Endothelial cell of umbilical vein (primary cell): ENCODE measurements at regions not wholly inside any gene's neighbourhood (a gene's known extent, or its start where the extent isn't known, plus 50 kb on each side); places are given as distances from the start of the nearest gene placed in this dataset.

ENCODE experiments used
- BruUV-seq: library from RNA; stranded (reverse); fragments of 400-500 nt; replicated peaks from 2 replicates; lab custom pipeline; 2021; lab: Mats Ljungman, UMichigan
- CTCF ChIA-PET: fragments of 300-600, 350-600 bp; sonication (Branson Sonifier 250); formaldehyde crosslinking; loops from one replicate; lab custom pipeline; 2021; ENCODE audit warnings: antibody characterized with exemption, inconsistent platforms; lab: Charles Lee
- POLR2A ChIA-PET: fragments of 300-600, 350-600 bp; sonication (Branson Sonifier 250); formaldehyde crosslinking; loops from one replicate; lab custom pipeline; 2021; ENCODE audit warnings: antibody characterized with exemption, inconsistent platforms; lab: Charles Lee
- DNase-seq: peaks from one replicate; pipeline ENCODE4 v3.0.0-alpha.2; 2011; ENCODE audit warnings: low read depth, low spot score
- FAIRE-seq: peaks from 2 replicates; lab custom pipeline; 2011; peaks lifted over from hg19 to GRCh38; lab: Jason Lieb, UNC
- H2AFZ ChIP-seq: 2 replicates; pipeline ENCODE4 v1.6.0; 2012; ENCODE audit warnings: low read depth, low read length, control low read depth, inconsistent platforms
- H3K27ac ChIP-seq: 2 replicates; pipeline ENCODE4 v1.5.1; 2011; ENCODE audit warnings: low read depth, mild to moderate bottlenecking, control low read depth, low read length, moderate library complexity; ENCODE audit not compliant: insufficient read depth
- H3K27me3 ChIP-seq, 2 experiments: 2 replicates each; pipeline versions ENCODE4 v1.6.0 to v1.6.1; 2011; ENCODE audit warnings: low read length in 2 of 2, mixed read lengths in 1 of 2; ENCODE audit not compliant: control insufficient read depth in 2 of 2, insufficient read depth in 2 of 2
- H3K36me3 ChIP-seq, 2 experiments: 2 replicates in 1 of 2; 3 replicates in 1 of 2; pipeline ENCODE4 v1.5.1; 2011; ENCODE audit warnings: low read length in 2 of 2, mild to moderate bottlenecking in 1 of 2, moderate library complexity in 1 of 2; ENCODE audit not compliant: control insufficient read depth in 2 of 2, insufficient read depth in 2 of 2; ENCODE audit errors: extremely low read depth in 1 of 2
- H3K4me1 ChIP-seq: 3 replicates; pipeline ENCODE4 v1.5.1; 2011; ENCODE audit warnings: mild to moderate bottlenecking, low read length; ENCODE audit not compliant: control insufficient read depth, insufficient read depth; ENCODE audit errors: extremely low read depth
- H3K4me2 ChIP-seq: 2 replicates; pipeline ENCODE4 v1.6.1; 2011; ENCODE audit warnings: low read length, control low read depth, mixed read lengths; ENCODE audit not compliant: insufficient read depth
- H3K4me3 ChIP-seq, 3 experiments: fragments of 200-600 bp in 1 of 3; sonication (generic), shearing (Covaris generic) in 1 of 3; replicated peaks in 1 of 3; 2 replicates each; pipeline ENCODE4 v1.5.1; 2011 to 2016; ENCODE audit warnings: control low read depth in 3 of 3, low read length in 3 of 3, mild to moderate bottlenecking in 2 of 3, inconsistent platforms in 1 of 3, low read depth in 1 of 3, moderate library complexity in 1 of 3; ENCODE audit not compliant: insufficient read depth in 1 of 3
- H3K79me2 ChIP-seq: 2 replicates; pipeline ENCODE4 v1.6.0; 2012; ENCODE audit warnings: low read length, inconsistent platforms; ENCODE audit not compliant: control insufficient read depth, insufficient read depth
- H3K9ac ChIP-seq: replicated peaks from 2 replicates; pipeline ENCODE3; 2011; ENCODE audit warnings: low read length, control low read depth; ENCODE audit not compliant: insufficient read depth; ENCODE audit errors: extremely low read depth
- H3K9me1 ChIP-seq: replicated peaks from 3 replicates; pipeline ENCODE4 v1.6.0; 2011; ENCODE audit warnings: mild to moderate bottlenecking, low read length; ENCODE audit not compliant: control insufficient read depth, insufficient read depth; ENCODE audit errors: extremely low read depth
- H3K9me3 ChIP-seq: replicated peaks from 2 replicates; pipeline ENCODE4 v1.5.1; 2012; ENCODE audit warnings: low read length, inconsistent platforms; ENCODE audit not compliant: control insufficient read depth, insufficient read depth
- H4K20me1 ChIP-seq: replicated peaks from 2 replicates; pipeline ENCODE3; 2011; ENCODE audit warnings: mild to moderate bottlenecking, low read length; ENCODE audit not compliant: control insufficient read depth, insufficient read depth; ENCODE audit errors: extremely low read depth
- CTCF ChIP-seq, 2 donors: IDR thresholded peaks; 1 replicate in 1 of 2; 2 replicates in 1 of 2; pipeline ENCODE4 v1.5.1; 2011; ENCODE audit warnings: low read length in 2 of 2, mild to moderate bottlenecking in 2 of 2, moderate library complexity in 2 of 2, control low read depth in 1 of 2, inconsistent platforms in 1 of 2, low read depth in 1 of 2; ENCODE audit not compliant: insufficient read depth in 1 of 2; ENCODE audit errors: extremely low read depth in 1 of 2
- EZH2 ChIP-seq: IDR thresholded peaks from 2 replicates; pipeline ENCODE4 v1.6.1; 2012; ENCODE audit warnings: borderline replicate concordance, low read depth, mild to moderate bottlenecking, moderate library complexity, low read length, inconsistent platforms; ENCODE audit not compliant: severe bottlenecking
- FOS ChIP-seq: IDR thresholded peaks from 2 replicates; pipeline ENCODE4 v1.6.1; 2011; ENCODE audit warnings: mild to moderate bottlenecking, low read length, moderate library complexity, borderline replicate concordance; ENCODE audit not compliant: insufficient read depth
- GATA2 ChIP-seq: IDR thresholded peaks from 2 replicates; pipeline ENCODE4 v1.7.0; 2011; ENCODE audit warnings: low read depth, mild to moderate bottlenecking, moderate library complexity, mixed read lengths, low read length; ENCODE audit not compliant: insufficient read length, insufficient read depth
- JUN ChIP-seq: IDR thresholded peaks from 2 replicates; pipeline ENCODE4 v1.6.1; 2011; ENCODE audit warnings: borderline replicate concordance, low read depth; ENCODE audit not compliant: insufficient read length, insufficient read depth
- MAX ChIP-seq: IDR thresholded peaks from 2 replicates; pipeline ENCODE4 v1.6.1; 2011; ENCODE audit not compliant: insufficient read depth, insufficient read length
- MYC ChIP-seq: IDR thresholded peaks from one replicate; pipeline ENCODE4 v1.6.1; 2011; ENCODE audit warnings: mild to moderate bottlenecking, low read depth, low read length
- POLR2A ChIP-seq: IDR thresholded peaks from 2 replicates; pipeline ENCODE4 v1.6.1; 2012; ENCODE audit warnings: low read depth, mild to moderate bottlenecking, control low read depth, low read length
- POLR2AphosphoS5 ChIP-seq: IDR thresholded peaks from 2 replicates; pipeline ENCODE4 v1.6.1; 2012; ENCODE audit warnings: low read depth, mild to moderate bottlenecking, control low read depth, low read length, moderate library complexity; ENCODE audit not compliant: insufficient read depth
- dilution Hi-C: fragments of 300-500 bp; cut with MboI; formaldehyde crosslinking; loops from one replicate; pipeline ENCODE4 v1.15.0; 2019; ENCODE audit warnings: low sequenced_read_pairs; ENCODE audit not compliant: extremely low pct_ligation_motif_present
- intact Hi-C: fragments of 100-400 bp; cut with micrococcal nuclease; formaldehyde crosslinking; loops from one replicate; pipeline ENCODE4 v1.10.0; 2022

GRCh38 chr5:171640480-171640879 is 145.1 kb upstream of the SMIM23 start:
- no peaks in the 10 kb centered on the region for H4K20me1 ChIP-seq
- no peak overlapping the region for H3K9ac ChIP-seq
- FAIRE-seq, result no peak
- TF ChIP-seq MAX (no peak), POLR2AphosphoS5 (no peak), JUN (no peak), POLR2A (no peak), CTCF (IDR thresholded peaks at IDR 0.05; ENCODE audit: extremely low read depth in 1 of 2, insufficient read depth in 1 of 2, low read depth in 1 of 2, low read length in 2 of 2) (no peak), GATA2 (no peak), MYC (no peak), EZH2 (no peak), FOS (no peak)
- H3K4me2 ChIP-seq, result no peak overlapping the region
- no peaks in the 10 kb centered on the region for H3K4me1 ChIP-seq
- no peaks in the 10 kb centered on the region for H3K9me3 ChIP-seq
- intact Hi-C loops, result no loop called here
- POLR2A ChIA-PET, result no interaction called here
- no peak for DNase-seq
- H2AFZ ChIP-seq, result no peak overlapping the region
- no peak overlapping the region for H3K27ac ChIP-seq
- H3K4me3 ChIP-seq, result no peak overlapping the region
- CTCF ChIA-PET, result interaction anchor here (2.5 kb wide), 1 partner anchor 10 kb away, joined by 23 read pairs; no protein-coding TSS in a partner anchor
- dilution Hi-C loops, result no loop called here
- H3K9me1 ChIP-seq, result no peaks in the 10 kb centered on the region
- H3K27me3 ChIP-seq, result no peaks in the 10 kb centered on the region
- H3K36me3 ChIP-seq, result no peaks in the 10 kb centered on the region
- H3K79me2 ChIP-seq, result no peaks in the 10 kb centered on the region
- BruUV-seq, result no TSS peak
